Trophoblast cell (in vitro differentiated cells and primary cell): ENCODE measurements at regions not wholly inside any gene's neighbourhood (a gene's known extent, or its start where the extent isn't known, plus 50 kb on each side); places are given as distances from the start of the nearest gene placed in this dataset.

Experiments used
- DNase-seq, 2 donors: peaks; one replicate each; pipeline ENCODE4 v3.0.0-alpha.2; 2016
- H2AFZ ChIP-seq: 2 replicates; pipeline ENCODE4 v1.6.1; 2013; ENCODE audit warnings: low read length, moderate library complexity, mild to moderate bottlenecking; ENCODE audit not compliant: insufficient read depth, poor library complexity
- H2AK5ac ChIP-seq: 2 replicates; pipeline ENCODE4 v1.6.1; 2013; ENCODE audit warnings: mild to moderate bottlenecking, low read length
- H2BK120ac ChIP-seq: 2 replicates; pipeline ENCODE4 v1.6.1; 2013; ENCODE audit warnings: low read length, mild to moderate bottlenecking, moderate library complexity; ENCODE audit not compliant: insufficient read depth, poor library complexity
- H2BK12ac ChIP-seq: 2 replicates; pipeline ENCODE4 v1.6.1; 2013; ENCODE audit warnings: mild to moderate bottlenecking, low read length, moderate library complexity
- H2BK5ac ChIP-seq: 2 replicates; pipeline ENCODE4 v1.6.1; 2013; ENCODE audit warnings: low read length, low read depth, moderate library complexity, mild to moderate bottlenecking; ENCODE audit not compliant: poor library complexity
- H3K14ac ChIP-seq: 2 replicates; pipeline ENCODE4 v1.6.1; 2013; ENCODE audit warnings: mild to moderate bottlenecking, low read length
- H3K18ac ChIP-seq: 2 replicates; pipeline ENCODE4 v1.6.1; 2013; ENCODE audit warnings: mild to moderate bottlenecking, low read length
- H3K23ac ChIP-seq: 2 replicates; pipeline ENCODE4 v1.6.1; 2013; ENCODE audit warnings: low read length
- H3K27ac ChIP-seq: 2 replicates; pipeline ENCODE4 v1.5.1; 2013; ENCODE audit warnings: low read depth, mild to moderate bottlenecking, inconsistent platforms, low read length, moderate library complexity
- H3K27me3 ChIP-seq: 2 replicates; pipeline ENCODE4 v1.6.1; 2013; ENCODE audit warnings: inconsistent platforms, mild to moderate bottlenecking, low read length, moderate library complexity; ENCODE audit not compliant: insufficient read depth
- H3K36me3 ChIP-seq, 2 experiments: 1 replicate in 1 of 2; 2 replicates in 1 of 2; pipeline ENCODE4 v1.6.1; 2013; ENCODE audit warnings: low read length in 2 of 2, mild to moderate bottlenecking in 2 of 2, moderate library complexity in 1 of 2; ENCODE audit not compliant: insufficient read depth in 2 of 2, control insufficient read depth in 1 of 2
- H3K4ac ChIP-seq: 2 replicates; pipeline ENCODE4 v1.6.1; 2013; ENCODE audit warnings: low read depth, mild to moderate bottlenecking, low read length, moderate library complexity
- H3K4me1 ChIP-seq, 2 experiments: 1 replicate in 1 of 2; 2 replicates in 1 of 2; pipeline ENCODE4 v1.6.1; 2013; ENCODE audit warnings: low read length in 2 of 2, mild to moderate bottlenecking in 2 of 2, moderate library complexity in 1 of 2; ENCODE audit not compliant: insufficient read depth in 2 of 2, control insufficient read depth in 1 of 2
- H3K4me2 ChIP-seq: 2 replicates; pipeline ENCODE4 v1.6.1; 2013; ENCODE audit warnings: inconsistent platforms, mild to moderate bottlenecking, low read length, moderate library complexity
- H3K4me3 ChIP-seq: 2 replicates; pipeline ENCODE4 v1.5.1; 2013; ENCODE audit warnings: mild to moderate bottlenecking, low read depth, low read length, inconsistent platforms
- H3K79me1 ChIP-seq: one replicate; pipeline ENCODE4 v1.6.1; 2013; ENCODE audit warnings: low read length
- H3K79me2 ChIP-seq: 2 replicates; pipeline ENCODE4 v1.6.1; 2013; ENCODE audit warnings: low read length, mild to moderate bottlenecking; ENCODE audit not compliant: control insufficient read depth, insufficient read depth, poor library complexity
- H3K9ac ChIP-seq: 2 replicates; pipeline ENCODE4 v1.6.1; 2013; ENCODE audit warnings: mild to moderate bottlenecking, low read length
- H3K9me3 ChIP-seq: 2 replicates; pipeline ENCODE4 v1.6.1; 2013; ENCODE audit warnings: low read depth, mild to moderate bottlenecking, control low read depth, inconsistent platforms, low read length; ENCODE audit not compliant: insufficient read depth
- H4K12ac ChIP-seq: 2 replicates; pipeline ENCODE4 v1.6.1; 2013; ENCODE audit warnings: low read depth, mild to moderate bottlenecking, low read length, moderate library complexity
- H4K8ac ChIP-seq: 2 replicates; pipeline ENCODE4 v1.6.1; 2013; ENCODE audit warnings: low read depth, mild to moderate bottlenecking, low read length, moderate library complexity
- H4K91ac ChIP-seq: one replicate; pipeline ENCODE4 v1.6.1; 2013; ENCODE audit warnings: low read depth, mild to moderate bottlenecking, low read length, moderate library complexity
- WGBS: extraction: QIAGEN DNeasy Blood & Tissue Kit; methylation state at CpG from one replicate; pipeline ENCODE4 v1.1.7; 2013; ENCODE audit warnings: missing lambda C conversion rate; ENCODE audit not compliant: insufficient read length, insufficient coverage; ENCODE audit errors: extremely low coverage; 5-methylcytosine and 5-hydroxymethylcytosine counted together

- H3K14ac ChIP-seq: no peak overlapping the region
- no peak overlapping the region for H3K18ac ChIP-seq
- DNase-seq: no peak
- no peak overlapping the region for H2BK5ac ChIP-seq
- H3K79me2 ChIP-seq: no peaks in the 10 kb centered on the region
- H4K8ac ChIP-seq: no peak overlapping the region
- no peak overlapping the region for H2AK5ac ChIP-seq
- H3K36me3 ChIP-seq: no peaks in the 10 kb centered on the region
- no peak overlapping the region for H3K23ac ChIP-seq
- H3K9me3 ChIP-seq: no peaks in the 10 kb centered on the region
- no peak overlapping the region for H3K9ac ChIP-seq
- H3K4me1 ChIP-seq: peaks cover 0 to 2% of the 10 kb centered on the region in 2 experiments
- no peak overlapping the region for H3K27ac ChIP-seq
- H3K79me1 ChIP-seq: no peaks in the 10 kb centered on the region
- H3K4me3 ChIP-seq: no peak overlapping the region
- H2AFZ ChIP-seq: no peak overlapping the region
- no peak overlapping the region for H2BK120ac ChIP-seq
- no peak overlapping the region for H4K91ac ChIP-seq
- WGBS: no CpG with 5 or more reads among the region's 10 CpGs
- H3K4ac ChIP-seq: no peak overlapping the region
- no peaks in the 10 kb centered on the region for H3K27me3 ChIP-seq
- no peak overlapping the region for H4K12ac ChIP-seq
- no peak overlapping the region for H2BK12ac ChIP-seq
- no peak overlapping the region for H3K4me2 ChIP-seq
Observed at GRCh38 chr5:38101897-38102296, 156.5 kb upstream of the EGFLAM start.

GRCh38 chr5:38099205-38100168 is 158.9 kb upstream of the EGFLAM start:
- Histone ChIP-seq H2BK5ac (no peak overlapping the region), H2BK12ac (no peak overlapping the region), H3K23ac (no peak overlapping the region), H3K9me3 (no peaks in the 10 kb centered on the region), H3K4me3 (no peak overlapping the region), H3K36me3 (no peaks in the 10 kb centered on the region), H3K79me1 (no peaks in the 10 kb centered on the region), H3K27ac (no peak overlapping the region), H3K79me2 (no peaks in the 10 kb centered on the region), H4K8ac (no peak overlapping the region), H2BK120ac (no peak overlapping the region), H2AFZ (no peak overlapping the region), H3K4me1 (no peaks in the 10 kb centered on the region), H3K9ac (no peak overlapping the region), H4K91ac (no peak overlapping the region), H2AK5ac (no peak overlapping the region), H3K27me3 (no peaks in the 10 kb centered on the region), H3K14ac (no peak overlapping the region), H3K4ac (no peak overlapping the region), H3K4me2 (no peak overlapping the region), H4K12ac (no peak overlapping the region), H3K18ac (no peak overlapping the region)
- WGBS: no CpG with 5 or more reads among the region's 3 CpGs
- no peak for DNase-seq

GRCh38 chr5:38094889-38095288 is 163.5 kb upstream of the EGFLAM start:
- H3K27me3 ChIP-seq: no peaks in the 10 kb centered on the region
- H3K79me2 ChIP-seq: no peaks in the 10 kb centered on the region
- H3K4me3 ChIP-seq: no peak overlapping the region
- H2BK120ac ChIP-seq: no peak overlapping the region
- DNase-seq: peak in 1 of 2 donors; percentile 28
- H3K14ac ChIP-seq: no peak overlapping the region
- no peak overlapping the region for H2BK5ac ChIP-seq
- no peak overlapping the region for H3K4ac ChIP-seq
- H4K12ac ChIP-seq: no peak overlapping the region
- no peak overlapping the region for H2BK12ac ChIP-seq
- no peaks in the 10 kb centered on the region for H3K36me3 ChIP-seq
- H3K23ac ChIP-seq: no peak overlapping the region
- no peak overlapping the region for H2AK5ac ChIP-seq
- H4K91ac ChIP-seq: no peak overlapping the region
- no peak overlapping the region for H2AFZ ChIP-seq
- no peak overlapping the region for H3K9ac ChIP-seq
- H3K27ac ChIP-seq: no peak overlapping the region
- WGBS: no CpG with 5 or more reads among the region's 3 CpGs
- H3K4me1 ChIP-seq: no peaks in the 10 kb centered on the region
- no peaks in the 10 kb centered on the region for H3K79me1 ChIP-seq
- no peaks in the 10 kb centered on the region for H3K9me3 ChIP-seq
- no peak overlapping the region for H4K8ac ChIP-seq
- H3K18ac ChIP-seq: no peak overlapping the region
- H3K4me2 ChIP-seq: no peak overlapping the region

GRCh38 chr5:38093855-38094254 is 164.5 kb upstream of the EGFLAM start:
- Histone ChIP-seq H3K79me1 (no peaks in the 10 kb centered on the region), H2BK5ac (no peak overlapping the region), H3K4me1 (no peaks in the 10 kb centered on the region), H4K8ac (no peak overlapping the region), H3K4me3 (no peak overlapping the region), H4K12ac (no peak overlapping the region), H3K18ac (no peak overlapping the region), H3K4ac (no peak overlapping the region), H4K91ac (no peak overlapping the region), H3K4me2 (no peak overlapping the region), H3K9ac (no peak overlapping the region), H2BK12ac (no peak overlapping the region), H2BK120ac (no peak overlapping the region), H3K36me3 (no peaks in the 10 kb centered on the region), H3K9me3 (no peaks in the 10 kb centered on the region), H3K14ac (no peak overlapping the region), H3K23ac (no peak overlapping the region), H3K27me3 (no peaks in the 10 kb centered on the region), H3K27ac (no peak overlapping the region), H3K79me2 (no peaks in the 10 kb centered on the region), H2AFZ (no peak overlapping the region), H2AK5ac (no peak overlapping the region)
- no CpG with 5 or more reads among the region's 4 CpGs for WGBS
- no peak for DNase-seq
